NT2/D1 (cell line): ENCODE measurements at regions not wholly inside any gene's neighbourhood (a gene's known extent, or its start where the extent isn't known, plus 50 kb on each side); places are given as distances from the start of the nearest gene placed in this dataset.

Experiments
- SUZ12 ChIP-seq: IDR thresholded peaks from 2 replicates; pipeline ENCODE4 v1.6.1; 2011; ENCODE audit not compliant: insufficient read length, insufficient read depth; ENCODE audit errors: extremely low read depth
- YY1 ChIP-seq: IDR thresholded peaks from 2 replicates; pipeline ENCODE4 v1.6.1; 2011; ENCODE audit not compliant: insufficient read length, insufficient read depth

DNA sequence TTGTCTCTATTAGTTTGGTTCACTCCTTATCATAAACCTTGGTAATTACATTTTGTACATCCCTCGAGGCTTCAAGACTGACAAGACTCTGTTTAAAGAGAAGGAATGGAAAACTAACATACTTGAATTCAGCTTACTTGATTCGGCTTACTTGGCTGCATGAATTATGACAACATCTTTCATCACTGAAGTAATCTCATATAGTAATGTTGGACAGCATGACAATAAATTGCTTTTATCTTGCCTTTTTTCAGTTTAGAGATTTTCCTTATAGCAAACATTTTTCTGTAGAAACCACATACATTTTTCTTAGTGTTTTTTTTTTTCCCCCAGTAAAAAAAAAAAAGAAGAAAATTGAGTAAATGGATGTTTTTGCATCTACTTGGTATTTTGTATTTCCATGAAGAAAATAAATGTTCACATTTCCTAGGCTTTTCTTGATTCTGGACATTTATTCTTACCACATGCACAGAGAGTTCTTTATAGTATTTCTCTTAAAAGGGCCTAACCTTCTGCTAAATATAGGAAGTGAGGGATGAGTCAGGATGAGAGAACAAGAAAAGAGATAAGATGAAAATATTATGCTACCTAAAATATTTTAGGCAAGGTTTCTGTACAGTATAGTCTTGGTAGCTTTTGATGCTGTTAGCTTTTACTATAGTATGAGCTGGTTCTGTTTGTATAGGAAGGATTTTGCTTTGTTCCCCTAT is 101.0 kb upstream of the HDGFL1 start:
- TF ChIP-seq YY1 (no peak), SUZ12 (no peak)
